Breast epithelium (tissue), 3 donors: ENCODE measurements at regions not wholly inside any gene's neighbourhood (a gene's known extent, or its start where the extent isn't known, plus 50 kb on each side); places are given as distances from the start of the nearest gene placed in this dataset.

ENCODE experiments used
- POLR2AphosphoS5 ChIP-seq, 3 donors: sonication (generic); formaldehyde crosslinking; IDR thresholded peaks; one replicate each; pipeline ENCODE4 v1.6.1; 2017; ENCODE audit warnings: antibody characterized with exemption in 3 of 3
- TF ChIP-seq, protein P1 (sequence below), 3 donors: fragments of 450-650 bp; IDR thresholded peaks; one replicate each; pipeline ENCODE4 v1.5.1; 2016 to 2017; ENCODE audit warnings: antibody characterized with exemption in 3 of 3, mild to moderate bottlenecking in 3 of 3, moderate library complexity in 3 of 3

DNA sequence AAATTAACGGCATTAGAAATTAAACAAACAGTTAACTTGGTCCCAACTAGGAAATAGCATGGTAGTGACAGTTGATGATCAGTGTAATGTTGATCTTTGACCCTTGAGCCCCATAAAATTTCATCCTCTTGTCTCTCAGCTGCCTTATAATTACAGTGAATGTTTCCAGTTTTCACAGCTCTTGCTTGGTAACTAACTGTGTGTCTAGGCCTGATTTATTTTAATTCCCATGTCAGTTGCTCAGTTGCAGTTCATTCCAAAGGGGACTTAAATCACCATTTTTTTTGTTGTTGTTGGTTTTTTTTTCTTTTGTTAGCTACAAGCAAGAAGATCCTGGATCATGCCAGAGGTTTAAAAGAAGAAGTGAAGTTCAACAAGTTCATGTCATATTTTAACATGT, 1883.7 kb upstream of the FLRT2 start:
- TF ChIP-seq, protein P1, sequence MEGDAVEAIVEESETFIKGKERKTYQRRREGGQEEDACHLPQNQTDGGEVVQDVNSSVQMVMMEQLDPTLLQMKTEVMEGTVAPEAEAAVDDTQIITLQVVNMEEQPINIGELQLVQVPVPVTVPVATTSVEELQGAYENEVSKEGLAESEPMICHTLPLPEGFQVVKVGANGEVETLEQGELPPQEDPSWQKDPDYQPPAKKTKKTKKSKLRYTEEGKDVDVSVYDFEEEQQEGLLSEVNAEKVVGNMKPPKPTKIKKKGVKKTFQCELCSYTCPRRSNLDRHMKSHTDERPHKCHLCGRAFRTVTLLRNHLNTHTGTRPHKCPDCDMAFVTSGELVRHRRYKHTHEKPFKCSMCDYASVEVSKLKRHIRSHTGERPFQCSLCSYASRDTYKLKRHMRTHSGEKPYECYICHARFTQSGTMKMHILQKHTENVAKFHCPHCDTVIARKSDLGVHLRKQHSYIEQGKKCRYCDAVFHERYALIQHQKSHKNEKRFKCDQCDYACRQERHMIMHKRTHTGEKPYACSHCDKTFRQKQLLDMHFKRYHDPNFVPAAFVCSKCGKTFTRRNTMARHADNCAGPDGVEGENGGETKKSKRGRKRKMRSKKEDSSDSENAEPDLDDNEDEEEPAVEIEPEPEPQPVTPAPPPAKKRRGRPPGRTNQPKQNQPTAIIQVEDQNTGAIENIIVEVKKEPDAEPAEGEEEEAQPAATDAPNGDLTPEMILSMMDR (IDR thresholded peaks at IDR 0.05): no peak
- no peak for TF ChIP-seq POLR2AphosphoS5 (IDR thresholded peaks at IDR 0.05)
